IMR-90 (cell line): ENCODE measurements at regions not wholly inside any gene's neighbourhood (a gene's known extent, or its start where the extent isn't known, plus 50 kb on each side); places are given as distances from the start of the nearest gene placed in this dataset.

Experiments used
- ATAC-seq: fragments of 200-7000 bp; cut with Tn5 transposase; 2 replicates; pipeline ENCODE4 v1.9.1; 2020; ENCODE audit warnings: low read depth, mild to moderate bottlenecking, moderate library complexity
- BruUV-seq: library from RNA; stranded (reverse); fragments of 400-500 nt; replicated peaks from 2 replicates; lab custom pipeline; 2021; lab: Mats Ljungman, UMichigan
- CTCF ChIA-PET: fragments of 300-600 bp; formaldehyde crosslinking; extraction: SDS; loops from one replicate; lab custom pipeline; 2021; ENCODE audit warnings: antibody characterized with exemption; lab: Yijun Ruan, JAX
- POLR2A ChIA-PET: fragments of 300-600 bp; sonication (Branson Sonifier 250); formaldehyde crosslinking; loops from one replicate; lab custom pipeline; 2022; ENCODE audit warnings: antibody characterized with exemption; ENCODE audit not compliant: unreplicated experiment; lab: Charles Lee
- DNase-seq: peaks from one replicate; pipeline ENCODE4 v3.0.0; 2013
- H2AFZ ChIP-seq: replicated peaks from 2 replicates; pipeline ENCODE3; 2013; ENCODE audit warnings: low read length, mild to moderate bottlenecking; ENCODE audit not compliant: poor library complexity
- H2AK5ac ChIP-seq: 2 replicates; pipeline ENCODE4 v1.6.1; 2013; ENCODE audit warnings: low read depth, low read length, inconsistent platforms
- H2AK9ac ChIP-seq: replicated peaks from 2 replicates; pipeline ENCODE3; 2013; ENCODE audit warnings: mild to moderate bottlenecking, low read depth, low read length, moderate library complexity; ENCODE audit not compliant: poor library complexity
- H2BK120ac ChIP-seq: 2 replicates; pipeline ENCODE4 v1.6.1; 2013; ENCODE audit warnings: low read depth, low read length, inconsistent platforms
- H2BK15ac ChIP-seq: 3 replicates; pipeline ENCODE4 v1.6.1; 2013; ENCODE audit warnings: low read depth, low read length, inconsistent platforms
- H2BK20ac ChIP-seq: 2 replicates; pipeline ENCODE4 v1.6.1; 2013; ENCODE audit warnings: low read depth, mild to moderate bottlenecking, inconsistent platforms, low read length, moderate library complexity
- H2BK5ac ChIP-seq: 2 replicates; pipeline ENCODE4 v1.6.1; 2013; ENCODE audit warnings: mild to moderate bottlenecking, low read depth, low read length, inconsistent platforms; ENCODE audit not compliant: poor library complexity, severe bottlenecking
- H3K14ac ChIP-seq: replicated peaks from 2 replicates; pipeline ENCODE4 v1.6.1; 2013; ENCODE audit warnings: low read depth, low read length, inconsistent platforms
- H3K18ac ChIP-seq: 2 replicates; pipeline ENCODE4 v1.6.1; 2013; ENCODE audit warnings: low read depth, low read length, control low read depth
- H3K23ac ChIP-seq: 2 replicates; pipeline ENCODE4 v1.6.1; 2013; ENCODE audit warnings: low read depth, low read length, inconsistent platforms
- H3K27ac ChIP-seq: 2 replicates; pipeline ENCODE4 v1.5.1; 2013; ENCODE audit warnings: mild to moderate bottlenecking, control low read depth, low read length; ENCODE audit not compliant: insufficient read depth
- H3K27me3 ChIP-seq: 2 replicates; pipeline ENCODE4 v1.6.1; 2013; ENCODE audit warnings: low read length; ENCODE audit not compliant: control insufficient read depth, insufficient read depth
- H3K36me3 ChIP-seq: 2 replicates; pipeline ENCODE4 v1.6.1; 2013; ENCODE audit warnings: low read length, mixed read lengths; ENCODE audit not compliant: control insufficient read depth, insufficient read depth
- H3K4ac ChIP-seq: 2 replicates; pipeline ENCODE4 v1.6.1; 2013; ENCODE audit warnings: low read depth, low read length, inconsistent platforms
- H3K4me1 ChIP-seq: 2 replicates; pipeline ENCODE4 v1.6.1; 2013; ENCODE audit warnings: low read length, mixed read lengths; ENCODE audit not compliant: control insufficient read depth, insufficient read depth
- H3K4me2 ChIP-seq: 2 replicates; pipeline ENCODE4 v1.6.1; 2013; ENCODE audit warnings: low read depth, mild to moderate bottlenecking, control low read depth, low read length, moderate library complexity
- H3K4me3 ChIP-seq: 2 replicates; pipeline ENCODE4 v1.5.1; 2013; ENCODE audit warnings: low read depth, mild to moderate bottlenecking, control low read depth, low read length, moderate library complexity; ENCODE audit not compliant: insufficient read depth
- H3K56ac ChIP-seq: 2 replicates; pipeline ENCODE4 v1.6.1; 2013; ENCODE audit warnings: low read length, inconsistent platforms; ENCODE audit not compliant: insufficient read depth; ENCODE audit errors: extremely low read depth
- H3K79me1 ChIP-seq, 2 experiments: 2 replicates each; pipeline ENCODE4 v1.6.1; 2013; ENCODE audit warnings: low read length in 2 of 2, inconsistent platforms in 1 of 2, low read depth in 1 of 2
- H3K9ac ChIP-seq: 2 replicates; pipeline ENCODE4 v1.6.1; 2013; ENCODE audit warnings: low read depth, low read length, control low read depth
- H3K9me1 ChIP-seq: 2 replicates; pipeline ENCODE4 v1.6.1; 2013; ENCODE audit warnings: low read length, inconsistent platforms; ENCODE audit not compliant: insufficient read depth
- H3K9me3 ChIP-seq: 2 replicates; pipeline ENCODE4 v1.6.1; 2013; ENCODE audit warnings: low read length; ENCODE audit not compliant: control insufficient read depth, insufficient read depth
- H4K20me1 ChIP-seq: 2 replicates; pipeline ENCODE4 v1.6.1; 2013; ENCODE audit warnings: low read length, inconsistent platforms; ENCODE audit not compliant: insufficient read depth
- H4K5ac ChIP-seq: 2 replicates; pipeline ENCODE4 v1.6.1; 2013; ENCODE audit warnings: mild to moderate bottlenecking, low read depth, low read length, control low read depth
- H4K8ac ChIP-seq, 2 experiments: 2 replicates each; pipeline ENCODE4 v1.6.1; 2013; ENCODE audit warnings: low read depth in 2 of 2, low read length in 2 of 2, control low read depth in 1 of 2, inconsistent platforms in 1 of 2
- H4K91ac ChIP-seq: 2 replicates; pipeline ENCODE4 v1.6.1; 2013; ENCODE audit warnings: low read depth, low read length, inconsistent platforms; ENCODE audit not compliant: insufficient read depth
- MAFK ChIP-seq: IDR thresholded peaks from 2 replicates; pipeline ENCODE4 v1.6.1; 2012; ENCODE audit warnings: low read depth, low read length, improper control_type of control experiment
- MAZ ChIP-seq: IDR thresholded peaks from 2 replicates; pipeline ENCODE4 v1.6.1; 2012; ENCODE audit warnings: low read depth, mild to moderate bottlenecking, low read length, improper control_type of control experiment, moderate library complexity, borderline replicate concordance
- MXI1 ChIP-seq: IDR thresholded peaks from 2 replicates; pipeline ENCODE4 v1.6.1; 2012; ENCODE audit warnings: low read depth, mild to moderate bottlenecking, low read length, moderate library complexity, borderline replicate concordance
- POLR2A ChIP-seq: IDR thresholded peaks from 2 replicates; pipeline ENCODE4 v1.6.1; 2012; ENCODE audit warnings: mild to moderate bottlenecking, low read depth, low read length
- RFX5 ChIP-seq: IDR thresholded peaks from 2 replicates; pipeline ENCODE4 v1.8.0; 2012; ENCODE audit warnings: low read depth, mild to moderate bottlenecking, low read length, moderate library complexity
- USF2 ChIP-seq: fragments of 150-350 bp; IDR thresholded peaks from 2 replicates; pipeline ENCODE4 v1.6.1; 2017; ENCODE audit warnings: mild to moderate bottlenecking, antibody characterized with exemption, low read length, low read depth
- WGBS, 2 experiments: methylation state at CpG; one replicate each; pipeline versions ENCODE4 v1.1.5 to v1.1.7; 2013; ENCODE audit warnings: missing lambda C conversion rate in 2 of 2; ENCODE audit not compliant: insufficient read length in 1 of 2; ENCODE audit errors: extremely low coverage in 2 of 2; 5-methylcytosine and 5-hydroxymethylcytosine counted together
- dilution Hi-C: fragments of 300-500 bp; cut with HindIII; formaldehyde crosslinking; loops from one replicate; pipeline ENCODE4 v1.14.3; 2018; ENCODE audit warnings: low sequenced_read_pairs; ENCODE audit not compliant: unreplicated experiment
- in situ Hi-C: fragments of 300-500 bp; cut with MboI; formaldehyde crosslinking; loops from 3 replicates; pipeline ENCODE4 v1.14.3; 2019; ENCODE audit warnings: low sequenced_read_pairs, inconsistent platforms, mixed read lengths
- intact Hi-C: fragments of 100-400 bp; cut with micrococcal nuclease; formaldehyde crosslinking; loops from 2 replicates; pipeline ENCODE4 v1.10.0; 2022
- TF ChIP-seq, protein P1 (sequence below): fragments of 150-350 bp; IDR thresholded peaks from 2 replicates; pipeline ENCODE4 v1.6.1; 2016; ENCODE audit warnings: low read depth, mild to moderate bottlenecking, low read length, moderate library complexity, borderline replicate concordance

- no peak overlapping the region for H2BK5ac ChIP-seq
- POLR2A ChIA-PET = no interaction called here
- H3K9ac ChIP-seq = no peak overlapping the region
- H2BK120ac ChIP-seq = no peak overlapping the region
- H3K56ac ChIP-seq = no peak overlapping the region
- in situ Hi-C loops = no loop called here
- DNase-seq (no peak), ATAC-seq (no peak)
- H3K27me3 ChIP-seq = no peaks in the 10 kb centered on the region
- H3K4me2 ChIP-seq = no peak overlapping the region
- H3K23ac ChIP-seq = no peak overlapping the region
- H4K91ac ChIP-seq = no peak overlapping the region
- TF ChIP-seq MAFK (peak; percentile 53), USF2 (no peak), MXI1 (no peak), RFX5 (no peak), POLR2A (no peak), MAZ (no peak)
- TF ChIP-seq, protein P1, sequence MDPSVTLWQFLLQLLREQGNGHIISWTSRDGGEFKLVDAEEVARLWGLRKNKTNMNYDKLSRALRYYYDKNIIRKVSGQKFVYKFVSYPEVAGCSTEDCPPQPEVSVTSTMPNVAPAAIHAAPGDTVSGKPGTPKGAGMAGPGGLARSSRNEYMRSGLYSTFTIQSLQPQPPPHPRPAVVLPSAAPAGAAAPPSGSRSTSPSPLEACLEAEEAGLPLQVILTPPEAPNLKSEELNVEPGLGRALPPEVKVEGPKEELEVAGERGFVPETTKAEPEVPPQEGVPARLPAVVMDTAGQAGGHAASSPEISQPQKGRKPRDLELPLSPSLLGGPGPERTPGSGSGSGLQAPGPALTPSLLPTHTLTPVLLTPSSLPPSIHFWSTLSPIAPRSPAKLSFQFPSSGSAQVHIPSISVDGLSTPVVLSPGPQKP = no peak
- no peak overlapping the region for H3K14ac ChIP-seq
- H3K18ac ChIP-seq = no peak overlapping the region
- H2AFZ ChIP-seq = no peak overlapping the region
- H3K4me3 ChIP-seq = no peak overlapping the region
- H3K79me1 ChIP-seq = no peaks in the 10 kb centered on the region
- CTCF ChIA-PET = no interaction called here
- 100% methylated on average over 1 of the region's 1 CpG; no CpG with 5 or more reads in 1 of the 2 experiments for WGBS, 2 experiments
- no peak overlapping the region for H3K27ac ChIP-seq
- H2AK9ac ChIP-seq = no peak overlapping the region
- H2BK20ac ChIP-seq = no peak overlapping the region
- no peaks in the 10 kb centered on the region for H3K4me1 ChIP-seq
- dilution Hi-C loops = no loop called here
- H4K5ac ChIP-seq = no peak overlapping the region
- H2BK15ac ChIP-seq = no peak overlapping the region
- H4K8ac ChIP-seq = no peak overlapping the region
- no TSS peak for BruUV-seq
- H3K36me3 ChIP-seq = no peaks in the 10 kb centered on the region
- no peaks in the 10 kb centered on the region for H4K20me1 ChIP-seq
- no peaks in the 10 kb centered on the region for H3K9me3 ChIP-seq
- H3K9me1 ChIP-seq = no peaks in the 10 kb centered on the region
- H3K4ac ChIP-seq = no peak overlapping the region
- H2AK5ac ChIP-seq = no peak overlapping the region
- intact Hi-C loops = no loop called here
These were observed 1417.0 kb downstream of the SUCLG1 start for GRCh38 chr2:83042053-83042452.
